HG02571 (cell line): ENCODE measurements at regions not wholly inside any gene's neighbourhood (a gene's known extent, or its start where the extent isn't known, plus 50 kb on each side); places are given as distances from the start of the nearest gene placed in this dataset.
"Not testable (repeated sequence)": the region's sequence is repeated elsewhere in the genome, so short reads cannot be mapped to it uniquely, and the experiment has no call there.

Source experiments
- ATAC-seq: cut with Tn5 transposase; IDR thresholded peaks from one replicate; pipeline ENCODE4 v1.9.1; 2021; ENCODE audit warnings: mild to moderate bottlenecking, moderate library complexity; ENCODE audit not compliant: unreplicated experiment

GRCh38 chr6:3900744-3901336, 51.7 kb downstream of the FAM50B start:
- no peak for ATAC-seq

GRCh38 chr6:3902871-3903648, 53.9 kb downstream of the FAM50B start:
- ATAC-seq: no peak

DNA sequence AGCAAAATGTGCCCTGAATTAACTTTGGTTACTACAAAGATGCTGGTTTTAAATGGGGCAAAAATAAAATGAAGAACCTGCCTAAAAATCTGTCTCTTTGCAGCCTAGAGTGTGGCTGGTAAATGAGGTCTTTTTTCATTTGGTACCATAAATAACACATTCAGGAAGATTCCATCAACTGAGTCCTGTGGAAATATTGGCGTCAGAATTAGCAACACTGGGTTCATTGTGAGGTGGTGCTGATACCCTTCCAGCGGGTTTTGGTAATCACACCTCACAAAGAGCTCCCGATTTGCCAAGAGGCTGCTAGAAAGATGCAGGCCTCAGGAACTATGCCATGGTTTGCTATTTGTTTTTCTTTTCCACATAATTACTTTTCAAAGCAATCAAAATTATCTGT, 55.3 kb downstream of the FAM50B start:
- no peak for ATAC-seq

DNA sequence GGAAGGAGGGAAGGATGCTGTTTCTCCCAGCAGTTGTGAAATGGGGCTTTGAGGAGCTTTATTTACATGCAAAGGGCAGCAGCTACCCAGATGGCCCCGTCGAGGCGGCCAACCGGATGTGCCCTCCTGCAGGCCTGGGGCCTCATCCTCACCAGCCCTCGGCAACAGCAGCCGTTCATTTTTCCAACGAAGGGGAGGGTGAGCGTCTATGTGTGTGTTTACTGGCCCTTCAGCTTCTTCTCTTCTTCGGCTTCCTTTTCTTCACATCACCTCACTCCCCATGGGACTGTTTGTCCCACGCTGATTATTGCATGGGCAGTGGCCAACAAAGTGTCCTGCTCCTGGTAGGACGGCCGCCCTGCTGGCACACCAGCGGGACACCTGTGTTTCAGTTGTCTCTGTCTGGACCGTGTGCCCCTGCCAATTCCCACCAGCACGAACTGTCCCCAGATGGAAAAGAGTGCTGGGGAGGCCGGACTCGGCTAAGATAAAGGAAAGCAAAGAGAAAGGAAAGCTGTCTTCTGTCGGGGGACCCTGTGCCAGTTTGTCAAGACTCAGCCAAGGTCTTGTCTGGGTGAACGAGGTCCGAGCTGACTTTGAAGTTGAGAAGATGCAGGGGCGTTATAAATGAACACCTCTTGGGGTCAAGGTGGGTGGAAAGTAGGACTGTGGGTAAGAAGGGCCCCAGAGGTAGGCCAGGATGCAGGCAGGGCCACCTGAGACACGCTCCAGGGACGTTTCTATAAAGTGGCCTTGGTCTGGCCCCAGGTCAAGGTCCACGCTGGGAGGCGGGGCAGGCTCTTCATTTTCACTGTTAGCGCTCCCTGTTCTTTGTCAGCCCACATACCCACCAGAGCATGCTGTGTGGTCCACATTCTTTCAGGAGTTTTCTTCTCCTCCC, 57.0 kb downstream of the FAM50B start:
- ATAC-seq: no peak

DNA sequence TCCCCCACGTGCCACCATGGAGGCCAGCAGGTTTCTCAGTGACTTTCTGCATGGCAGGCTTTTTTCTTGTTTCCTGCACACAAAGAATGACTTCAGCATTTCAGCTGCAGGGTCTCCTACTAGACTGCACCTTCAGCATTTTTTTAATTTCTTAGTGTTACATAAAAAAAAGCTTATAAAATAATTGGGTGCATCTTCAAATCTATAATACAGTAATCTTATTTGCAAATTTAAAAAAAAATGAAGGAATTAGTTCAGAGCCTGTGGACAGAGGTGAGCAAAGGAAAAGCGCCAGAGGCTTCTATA, 57.6 kb downstream of the FAM50B start:
- no peak for ATAC-seq

DNA sequence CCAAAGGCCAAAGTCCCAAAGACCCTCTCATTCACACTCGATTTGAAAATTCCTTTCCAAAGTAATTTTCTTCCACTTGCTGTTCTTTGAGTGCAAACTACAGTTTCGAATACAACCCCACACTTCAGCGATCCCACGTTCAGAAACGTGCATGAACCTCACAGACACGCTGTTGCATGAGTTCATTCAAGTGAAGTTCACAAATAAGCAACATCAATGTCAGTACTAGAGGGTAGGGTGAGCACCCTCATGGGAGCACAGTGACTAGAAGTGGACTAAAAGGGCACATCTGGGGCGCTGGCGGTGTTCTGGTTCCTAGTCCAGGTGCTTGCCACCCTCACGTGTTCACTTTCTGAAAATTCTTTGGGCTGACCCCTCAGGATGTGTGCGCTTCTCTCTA, 59.0 kb downstream of the FAM50B start:
- ATAC-seq: no peak

DNA sequence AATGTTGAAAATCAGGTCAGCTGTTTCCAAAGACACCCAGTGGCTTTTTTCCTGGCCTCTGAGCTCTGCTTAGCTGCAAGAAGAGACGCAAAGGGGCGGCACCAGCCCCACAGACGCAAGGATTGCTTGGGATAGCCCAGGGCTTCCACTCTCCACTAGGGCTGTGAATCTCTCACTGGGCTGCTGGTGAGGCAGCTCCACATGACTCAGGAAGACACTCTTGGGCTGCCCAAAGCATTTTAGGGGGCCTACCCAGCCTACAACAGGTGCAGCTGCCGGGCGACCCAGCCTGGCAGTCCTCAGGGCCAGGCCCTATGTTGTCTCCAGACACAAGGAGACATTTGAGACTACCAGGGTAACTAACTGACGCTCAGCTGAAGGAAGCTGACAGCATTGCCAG, 59.8 kb downstream of the FAM50B start:
- ATAC-seq: no peak

DNA sequence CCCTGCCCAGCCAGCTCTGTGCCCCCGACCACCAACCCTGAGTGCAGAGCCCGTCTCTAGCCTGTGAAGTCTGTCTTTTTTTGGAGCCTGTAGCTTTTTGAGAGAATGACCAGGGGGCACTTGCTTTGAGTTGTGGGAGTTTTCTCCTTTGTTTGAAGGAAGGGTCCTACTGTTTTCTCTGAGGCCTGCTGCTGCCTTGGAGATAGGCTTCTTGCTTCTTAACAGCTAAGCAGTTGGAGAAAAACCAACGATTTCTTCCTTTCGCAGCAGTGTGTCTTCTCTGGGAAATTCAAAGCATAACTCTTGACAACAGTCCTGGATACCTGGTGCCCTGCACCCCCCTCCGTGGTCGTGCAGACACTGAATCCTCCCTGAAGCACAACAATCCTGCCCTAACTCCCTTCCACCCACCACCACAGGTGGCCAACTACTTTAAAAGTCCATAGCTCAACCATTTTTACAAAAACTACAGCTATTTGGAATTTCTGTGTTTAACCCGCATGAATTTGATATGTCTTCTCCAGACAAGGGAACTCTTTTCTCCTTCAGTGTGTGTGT, 61.0 kb downstream of the FAM50B start:
- ATAC-seq: no peak

DNA sequence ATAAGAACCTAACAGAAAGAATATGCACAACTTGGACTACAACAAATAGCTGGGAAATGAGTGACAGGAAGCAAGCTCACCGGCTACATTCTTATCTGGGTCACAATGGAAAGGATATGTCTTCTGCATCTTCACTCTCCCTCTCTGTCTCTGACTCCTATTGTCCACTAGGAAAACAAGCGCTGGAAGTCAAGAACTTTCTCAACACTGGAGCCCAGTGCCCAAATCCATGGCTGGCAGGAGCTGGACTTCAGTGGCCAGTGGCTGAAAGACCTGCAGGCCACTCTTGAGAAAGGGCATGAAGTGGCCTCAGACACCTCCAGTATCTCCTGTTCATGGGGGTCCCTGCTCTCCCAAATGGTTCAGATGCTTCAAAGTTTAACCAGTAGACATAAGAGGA, 62.0 kb downstream of the FAM50B start:
- no peak for ATAC-seq

DNA sequence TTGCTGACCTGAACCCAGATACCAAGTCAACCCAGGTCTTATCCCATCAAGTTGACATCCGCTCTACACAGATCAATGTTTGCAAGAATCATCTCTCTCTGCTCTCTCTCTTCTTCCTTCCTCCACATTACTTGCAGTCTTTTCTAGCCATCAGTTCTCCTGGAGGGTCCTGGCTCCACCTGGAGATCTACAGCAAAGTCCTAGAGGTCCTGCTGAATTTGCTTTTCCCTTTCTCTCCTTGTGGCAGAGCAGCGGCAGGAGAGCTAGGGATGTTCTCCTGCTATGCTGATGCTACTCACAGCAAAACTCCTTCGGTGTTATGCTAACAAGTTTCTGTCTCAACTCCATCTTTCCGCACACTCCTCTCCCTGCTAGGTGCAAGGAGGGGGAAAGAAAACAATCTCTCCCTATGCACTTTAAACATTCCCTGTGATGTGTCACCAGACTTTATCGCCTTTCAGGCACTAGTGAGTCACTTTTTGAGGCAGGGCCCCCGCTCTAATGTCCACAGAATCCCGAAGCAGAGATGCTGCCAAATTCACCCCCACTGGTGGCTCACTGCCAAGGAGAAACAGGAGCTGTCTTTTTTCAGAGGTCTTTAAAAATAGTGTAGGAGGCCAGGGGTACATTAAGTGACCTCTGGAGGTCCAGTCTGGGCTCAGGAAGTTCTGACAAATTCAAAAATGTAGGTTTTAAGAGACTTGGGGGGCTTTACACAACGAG, 62.6 kb downstream of the FAM50B start:
- ATAC-seq: no peak

GRCh38 chr6:3912361-3913076, 63.3 kb downstream of the FAM50B start:
- no peak for ATAC-seq

DNA sequence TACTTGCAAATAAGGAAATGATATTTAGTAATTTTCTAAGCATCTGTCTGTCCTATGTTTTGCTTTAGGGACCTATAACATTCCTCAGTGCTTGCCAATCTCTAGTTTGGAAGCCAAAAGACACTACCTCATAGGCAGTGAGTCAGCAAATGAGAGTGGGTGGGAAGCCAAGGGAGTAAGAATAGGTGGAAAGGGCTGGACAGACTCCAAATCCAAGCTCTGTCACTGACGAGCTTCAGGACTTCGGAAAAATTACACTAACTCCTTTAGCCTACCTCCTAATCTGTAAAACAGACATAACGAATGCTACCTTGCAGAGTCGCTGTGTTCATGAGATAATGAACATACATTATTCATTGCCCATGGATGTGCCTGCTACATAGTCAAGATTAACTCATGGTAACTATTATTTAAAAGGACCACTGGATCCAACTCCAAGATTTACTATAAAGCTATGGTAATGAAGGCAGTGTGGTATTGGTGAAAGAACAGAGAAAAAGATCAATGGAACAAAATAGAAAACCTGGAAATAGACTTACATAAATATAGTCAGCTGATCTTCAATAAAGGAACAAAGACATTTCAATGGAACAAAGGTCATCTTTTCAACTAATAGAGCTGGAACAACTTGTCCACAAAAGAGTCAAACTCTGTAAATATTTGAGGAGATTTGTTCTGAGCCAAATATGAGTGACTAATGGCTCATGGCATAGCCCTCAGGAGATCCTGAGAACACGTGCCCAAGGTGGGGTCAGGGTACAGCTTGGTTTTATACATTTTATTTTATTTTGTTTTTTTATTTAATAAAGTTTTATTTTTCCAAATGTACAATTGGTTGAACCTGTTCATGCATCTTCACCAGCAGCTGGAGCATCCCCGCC, 64.1 kb downstream of the FAM50B start:
- ATAC-seq: no peak

GRCh38 chr6:3913958-3914337, 64.8 kb downstream of the FAM50B start:
- no peak for ATAC-seq

DNA sequence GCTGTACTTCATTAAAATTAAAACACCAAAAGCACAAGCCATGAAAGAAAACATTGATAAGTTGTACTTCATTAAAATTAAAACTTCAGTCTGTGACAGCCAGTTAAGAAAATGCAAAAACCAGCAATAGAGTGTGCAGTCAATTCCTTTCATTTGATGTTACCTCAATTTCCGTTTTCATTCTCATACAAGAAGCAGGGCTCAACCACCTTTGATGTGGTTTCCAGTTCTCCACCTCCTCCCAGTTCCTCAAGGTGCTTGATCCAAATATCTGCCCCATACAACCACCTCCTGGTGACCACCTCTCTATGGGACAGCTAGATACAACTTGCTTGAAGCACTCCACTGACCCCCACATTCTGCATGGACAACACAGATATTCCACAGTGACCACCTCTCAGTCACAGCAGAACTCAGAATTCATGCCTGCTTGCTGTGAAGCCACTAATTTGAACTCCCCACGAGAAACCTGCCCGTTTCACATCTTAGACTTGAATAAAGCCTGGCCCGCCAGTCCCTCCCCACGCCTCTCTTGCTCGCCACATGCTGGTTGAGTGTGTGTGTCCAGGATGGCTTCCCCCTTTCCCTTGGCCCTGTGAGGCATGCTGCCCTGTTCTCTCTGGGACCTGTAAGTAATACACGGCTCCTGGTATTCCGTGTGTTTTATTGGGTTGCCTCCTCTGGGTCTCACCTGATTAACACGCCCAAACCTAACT, 66.1 kb downstream of the FAM50B start:
- no peak for ATAC-seq

GRCh38 chr6:3916211-3916610, 67.0 kb downstream of the FAM50B start:
- no peak for ATAC-seq

DNA sequence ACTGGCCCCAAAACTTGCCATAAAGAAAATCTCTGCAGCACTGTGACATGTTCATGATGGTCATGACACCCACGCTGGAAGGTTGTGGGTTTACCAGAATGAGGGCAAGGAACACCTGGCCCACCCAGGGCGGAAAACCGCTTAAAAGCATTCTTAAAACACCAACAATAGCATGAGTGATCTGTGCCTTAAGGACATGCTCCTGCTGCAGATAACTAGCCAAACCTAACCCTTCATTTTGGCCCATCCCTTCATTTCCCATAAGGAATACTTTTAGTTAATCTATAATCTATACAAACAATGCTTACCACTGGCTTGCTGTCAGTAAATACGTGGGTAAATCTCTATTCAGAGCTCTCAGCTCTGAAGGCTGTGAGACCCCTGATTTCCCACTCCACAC, 67.6 kb downstream of the FAM50B start:
- not testable (repeated sequence) for ATAC-seq

GRCh38 chr6:3918469-3918868, 69.3 kb downstream of the FAM50B start:
- ATAC-seq: no peak

- ATAC-seq: no peak
These were observed 70.0 kb downstream of the FAM50B start for GRCh38 chr6:3919130-3919628.

GRCh38 chr6:3919849-3920248, 70.7 kb downstream of the FAM50B start:
- ATAC-seq: no peak
